Liver (tissue), 8 donors: ENCODE measurements at regions not wholly inside any gene's neighbourhood (a gene's known extent, or its start where the extent isn't known, plus 50 kb on each side); places are given as distances from the start of the nearest gene placed in this dataset.

Experiments
- DNase-seq: peaks from one replicate; pipeline ENCODE4 v3.0.0-alpha.2; 2017; ENCODE audit warnings: low spot score
- H3K27ac ChIP-seq, 2 donors: one replicate each; pipeline ENCODE4 v1.7.0; 2013; ENCODE audit warnings: inconsistent platforms in 2 of 2, low read length in 2 of 2, control low read depth in 1 of 2, low read depth in 1 of 2, mild to moderate bottlenecking in 1 of 2
- H3K27me3 ChIP-seq, 4 donors: one replicate each; pipeline versions ENCODE4 v1.6.1 to v1.7.0; 2013; ENCODE audit warnings: low read length in 3 of 4, inconsistent platforms in 1 of 4, mild to moderate bottlenecking in 1 of 4, moderate library complexity in 1 of 4; ENCODE audit not compliant: control insufficient read depth in 4 of 4, insufficient read depth in 4 of 4
- H3K36me3 ChIP-seq, 4 donors: one replicate each; pipeline versions ENCODE4 v1.6.1 to v1.7.0; 2013; ENCODE audit warnings: low read length in 3 of 4, mild to moderate bottlenecking in 3 of 4, low read depth in 1 of 4, moderate library complexity in 1 of 4; ENCODE audit not compliant: control insufficient read depth in 4 of 4, insufficient read depth in 3 of 4
- H3K4me1 ChIP-seq, 4 donors: one replicate each; pipeline versions ENCODE4 v1.6.1 to v1.7.0; 2013; ENCODE audit warnings: low read length in 3 of 4, mild to moderate bottlenecking in 3 of 4, moderate library complexity in 1 of 4; ENCODE audit not compliant: control insufficient read depth in 4 of 4, insufficient read depth in 4 of 4
- H3K4me3 ChIP-seq, 3 donors: one replicate each; pipeline versions ENCODE4 v1.6.1 to v1.7.0; 2013; ENCODE audit warnings: low read length in 3 of 3, control low read depth in 1 of 3, low read depth in 1 of 3, mild to moderate bottlenecking in 1 of 3
- H3K9ac ChIP-seq, 2 donors: one replicate each; pipeline ENCODE4 v1.7.0; 2013; ENCODE audit warnings: low read length in 2 of 2, mild to moderate bottlenecking in 2 of 2, moderate library complexity in 2 of 2, control low read depth in 1 of 2, low read depth in 1 of 2
- H3K9me3 ChIP-seq, 4 donors: one replicate each; pipeline versions ENCODE4 v1.6.1 to v1.7.0; 2013; ENCODE audit warnings: low read length in 3 of 4; ENCODE audit not compliant: control insufficient read depth in 4 of 4
- EGR1 ChIP-seq, 2 donors: IDR thresholded peaks; 2 replicates each; pipeline ENCODE4 v1.6.1; 2016 to 2018; ENCODE audit warnings: antibody characterized with exemption in 2 of 2, low read depth in 2 of 2
- FOXA1 ChIP-seq: IDR thresholded peaks from 2 replicates; pipeline ENCODE4 v1.6.1; 2016; ENCODE audit warnings: antibody characterized with exemption
- FOXA2 ChIP-seq: IDR thresholded peaks from 2 replicates; pipeline ENCODE4 v1.6.1; 2016; ENCODE audit warnings: antibody characterized with exemption
- GABPA ChIP-seq, 2 donors: IDR thresholded peaks in 1 of 2; conservative IDR thresholded peaks in 1 of 2; 2 replicates each; pipeline ENCODE4 v1.6.1; 2016; ENCODE audit warnings: antibody characterized with exemption in 2 of 2, mild to moderate bottlenecking in 1 of 2, moderate library complexity in 1 of 2
- HNF4A ChIP-seq, 2 donors: conservative IDR thresholded peaks; 2 replicates each; pipeline ENCODE4 v1.6.1; 2016; ENCODE audit warnings: antibody characterized with exemption in 2 of 2, mild to moderate bottlenecking in 2 of 2
- RXRA ChIP-seq, 2 donors: IDR thresholded peaks; 2 replicates each; pipeline ENCODE4 v1.6.1; 2017 to 2018; ENCODE audit warnings: antibody characterized with exemption in 2 of 2, mild to moderate bottlenecking in 1 of 2
- TAF1 ChIP-seq: conservative IDR thresholded peaks from 2 replicates; pipeline ENCODE4 v1.6.1; 2016; ENCODE audit warnings: antibody characterized with exemption, mild to moderate bottlenecking
- YY1 ChIP-seq: IDR thresholded peaks from 2 replicates; pipeline ENCODE4 v1.6.1; 2016; ENCODE audit warnings: antibody characterized with exemption, mild to moderate bottlenecking
- WGBS: extraction: QIAGEN DNeasy Blood & Tissue Kit; methylation state at CpG from one replicate; pipeline ENCODE4 v1.1.7; 2013; 5-methylcytosine and 5-hydroxymethylcytosine counted together
- TF ChIP-seq, protein P1 (sequence below): IDR thresholded peaks from 2 replicates; pipeline ENCODE4 v1.6.1; 2016; ENCODE audit warnings: antibody characterized with exemption
- TF ChIP-seq, protein P2 (sequence below): fragments of 150-350 bp; IDR thresholded peaks from 2 replicates; pipeline ENCODE4 v1.5.1; 2017; ENCODE audit warnings: improper control_type of control experiment, low read depth, low read length; ENCODE audit not compliant: missing input control
- TF ChIP-seq, protein P3 (sequence below): IDR thresholded peaks from 2 replicates; pipeline ENCODE4 v1.6.1; 2016; ENCODE audit warnings: antibody characterized with exemption
- TF ChIP-seq, protein P4 (sequence below): IDR thresholded peaks from 2 replicates; pipeline ENCODE4 v1.6.1; 2016; ENCODE audit warnings: antibody characterized with exemption
- donor health status: healthy.
- donor health status: healthy.
- donor health status: healthy.
- donor health status: healthy.
- donor health status: healthy.

DNA sequence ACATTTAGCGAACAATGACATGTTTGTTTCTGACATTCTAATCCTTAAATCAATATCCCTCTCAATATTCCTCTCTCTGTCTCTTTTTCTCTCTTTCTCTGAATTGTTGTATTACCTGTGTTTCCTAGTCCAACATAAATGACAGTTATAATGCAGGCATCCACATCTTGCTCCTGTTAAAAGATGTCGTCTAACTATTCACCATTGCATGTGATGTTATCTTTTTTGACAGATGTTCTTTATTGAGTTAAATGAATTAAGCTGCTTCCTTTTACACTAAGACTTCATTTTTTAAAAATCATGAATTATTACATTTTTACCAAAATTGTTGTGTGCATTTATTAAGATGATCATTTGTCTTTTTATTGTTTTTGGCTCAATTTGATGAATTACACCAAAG lies 527.5 kb downstream of the PRR16 start:
- Histone ChIP-seq H3K27ac (no peak overlapping the region), H3K4me1 (no peaks in the 10 kb centered on the region), H3K4me3 (no peak overlapping the region), H3K36me3 (no peaks in the 10 kb centered on the region), H3K9me3 (no peaks in the 10 kb centered on the region), H3K9ac (no peak overlapping the region), H3K27me3 (no peaks in the 10 kb centered on the region)
- WGBS: 83% methylated on average over 2 of the region's 2 CpGs
- TF ChIP-seq, protein P1, sequence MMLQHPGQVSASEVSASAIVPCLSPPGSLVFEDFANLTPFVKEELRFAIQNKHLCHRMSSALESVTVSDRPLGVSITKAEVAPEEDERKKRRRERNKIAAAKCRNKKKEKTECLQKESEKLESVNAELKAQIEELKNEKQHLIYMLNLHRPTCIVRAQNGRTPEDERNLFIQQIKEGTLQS: no peak
- no peak for TF ChIP-seq HNF4A (conservative IDR thresholded peaks at IDR 0.05)
- TF ChIP-seq, protein P2, sequence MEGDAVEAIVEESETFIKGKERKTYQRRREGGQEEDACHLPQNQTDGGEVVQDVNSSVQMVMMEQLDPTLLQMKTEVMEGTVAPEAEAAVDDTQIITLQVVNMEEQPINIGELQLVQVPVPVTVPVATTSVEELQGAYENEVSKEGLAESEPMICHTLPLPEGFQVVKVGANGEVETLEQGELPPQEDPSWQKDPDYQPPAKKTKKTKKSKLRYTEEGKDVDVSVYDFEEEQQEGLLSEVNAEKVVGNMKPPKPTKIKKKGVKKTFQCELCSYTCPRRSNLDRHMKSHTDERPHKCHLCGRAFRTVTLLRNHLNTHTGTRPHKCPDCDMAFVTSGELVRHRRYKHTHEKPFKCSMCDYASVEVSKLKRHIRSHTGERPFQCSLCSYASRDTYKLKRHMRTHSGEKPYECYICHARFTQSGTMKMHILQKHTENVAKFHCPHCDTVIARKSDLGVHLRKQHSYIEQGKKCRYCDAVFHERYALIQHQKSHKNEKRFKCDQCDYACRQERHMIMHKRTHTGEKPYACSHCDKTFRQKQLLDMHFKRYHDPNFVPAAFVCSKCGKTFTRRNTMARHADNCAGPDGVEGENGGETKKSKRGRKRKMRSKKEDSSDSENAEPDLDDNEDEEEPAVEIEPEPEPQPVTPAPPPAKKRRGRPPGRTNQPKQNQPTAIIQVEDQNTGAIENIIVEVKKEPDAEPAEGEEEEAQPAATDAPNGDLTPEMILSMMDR: no peak
- no peak for TF ChIP-seq YY1
- no peak for TF ChIP-seq GABPA (IDR thresholded peaks at IDR 0.05 in 1 of 2, conservative IDR thresholded peaks at IDR 0.05 in 1 of 2)
- TF ChIP-seq RXRA (IDR thresholded peaks at IDR 0.05): no peak
- TF ChIP-seq EGR1 (IDR thresholded peaks at IDR 0.05; ENCODE audit: low read depth in 2 of 2): no peak
- TF ChIP-seq, protein P3, sequence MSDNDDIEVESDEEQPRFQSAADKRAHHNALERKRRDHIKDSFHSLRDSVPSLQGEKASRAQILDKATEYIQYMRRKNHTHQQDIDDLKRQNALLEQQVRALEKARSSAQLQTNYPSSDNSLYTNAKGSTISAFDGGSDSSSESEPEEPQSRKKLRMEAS: no peak
- TF ChIP-seq, protein P4, sequence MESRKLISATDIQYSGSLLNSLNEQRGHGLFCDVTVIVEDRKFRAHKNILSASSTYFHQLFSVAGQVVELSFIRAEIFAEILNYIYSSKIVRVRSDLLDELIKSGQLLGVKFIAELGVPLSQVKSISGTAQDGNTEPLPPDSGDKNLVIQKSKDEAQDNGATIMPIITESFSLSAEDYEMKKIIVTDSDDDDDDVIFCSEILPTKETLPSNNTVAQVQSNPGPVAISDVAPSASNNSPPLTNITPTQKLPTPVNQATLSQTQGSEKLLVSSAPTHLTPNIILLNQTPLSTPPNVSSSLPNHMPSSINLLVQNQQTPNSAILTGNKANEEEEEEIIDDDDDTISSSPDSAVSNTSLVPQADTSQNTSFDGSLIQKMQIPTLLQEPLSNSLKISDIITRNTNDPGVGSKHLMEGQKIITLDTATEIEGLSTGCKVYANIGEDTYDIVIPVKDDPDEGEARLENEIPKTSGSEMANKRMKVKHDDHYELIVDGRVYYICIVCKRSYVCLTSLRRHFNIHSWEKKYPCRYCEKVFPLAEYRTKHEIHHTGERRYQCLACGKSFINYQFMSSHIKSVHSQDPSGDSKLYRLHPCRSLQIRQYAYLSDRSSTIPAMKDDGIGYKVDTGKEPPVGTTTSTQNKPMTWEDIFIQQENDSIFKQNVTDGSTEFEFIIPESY: no peak
- no peak for DNase-seq

DNA sequence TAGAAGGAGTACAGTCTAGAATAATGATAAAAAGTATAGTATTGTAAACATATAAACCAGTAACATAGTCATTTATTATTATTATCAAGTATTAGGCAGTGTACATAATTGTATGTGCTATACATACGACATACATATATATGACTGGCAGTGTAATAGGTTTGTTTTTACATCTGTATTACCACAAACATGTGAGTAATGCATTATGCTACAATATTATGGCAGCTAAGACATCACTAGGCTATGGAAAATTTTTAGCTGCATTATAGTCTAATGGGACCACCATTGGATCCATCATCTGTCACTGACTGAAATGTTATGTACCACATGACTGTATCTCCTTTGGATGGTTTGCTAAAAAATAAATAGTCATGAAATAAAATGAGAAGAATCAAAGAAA lies 530.0 kb downstream of the PRR16 start:
- no peaks in the 10 kb centered on the region for H3K4me1 ChIP-seq
- no peaks in the 10 kb centered on the region for H3K9me3 ChIP-seq
- no peak for TF ChIP-seq TAF1
- no peak for TF ChIP-seq FOXA2
- no peak for TF ChIP-seq RXRA (IDR thresholded peaks at IDR 0.05)
- TF ChIP-seq, protein P4: no peak
- no peak for TF ChIP-seq GABPA (IDR thresholded peaks at IDR 0.05 in 1 of 2, conservative IDR thresholded peaks at IDR 0.05 in 1 of 2)
- no peak for TF ChIP-seq EGR1 (IDR thresholded peaks at IDR 0.05; ENCODE audit: low read depth in 2 of 2)
- no peak for TF ChIP-seq FOXA1
- H3K36me3 ChIP-seq: no peaks in the 10 kb centered on the region
- no peak overlapping the region for H3K27ac ChIP-seq
- no peaks in the 10 kb centered on the region for H3K27me3 ChIP-seq
- no peak for DNase-seq
- no peak overlapping the region for H3K4me3 ChIP-seq
- H3K9ac ChIP-seq: no peak overlapping the region
- WGBS: 88% methylated on average over 1 of the region's 1 CpG
